HFFc6 (cell line): ENCODE measurements at regions not wholly inside any gene's neighbourhood (a gene's known extent, or its start where the extent isn't known, plus 50 kb on each side); places are given as distances from the start of the nearest gene placed in this dataset.

Experiments
- DNase-seq: peaks from one replicate; pipeline ENCODE4 v3.0.0-alpha.2; 2018
- H3K27ac Mint-ChIP-seq: 2 replicates; pipeline ENCODE4 v1.8.0; 2020; ENCODE audit warnings: mild to moderate bottlenecking, mixed read lengths
- H3K27me3 Mint-ChIP-seq: 2 replicates; pipeline ENCODE4 v1.8.0; 2021; ENCODE audit warnings: mild to moderate bottlenecking, moderate library complexity, mixed read lengths; ENCODE audit not compliant: insufficient read depth
- H3K36me3 Mint-ChIP-seq: 2 replicates; pipeline ENCODE4 v1.8.0; 2021; ENCODE audit warnings: low read depth, mixed read lengths
- H3K4me1 Mint-ChIP-seq: 2 replicates; pipeline ENCODE4 v1.8.0; 2020; ENCODE audit warnings: low read depth, mixed read lengths
- H3K4me3 Mint-ChIP-seq: 2 replicates; pipeline ENCODE4 v1.8.0; 2020; ENCODE audit warnings: mild to moderate bottlenecking, moderate library complexity, mixed read lengths
- H3K9me3 Mint-ChIP-seq: 2 replicates; pipeline ENCODE4 v1.8.0; 2020; ENCODE audit warnings: mild to moderate bottlenecking, mixed read lengths
- CTCF ChIP-seq: fragments of 200-600 bp; sonication (generic); IDR thresholded peaks from 2 replicates; pipeline ENCODE4 v1.5.0; 2021; ENCODE audit warnings: antibody characterized with exemption, mild to moderate bottlenecking

GRCh38 chr3:103437883-103438282 lies 1003.1 kb downstream of the ZPLD1 start:
- Mint-ChIP-seq H3K27ac (no peak overlapping the region), H3K4me3 (no peak overlapping the region), H3K4me1 (no peaks in the 10 kb centered on the region), H3K27me3 (no peaks in the 10 kb centered on the region), H3K9me3 (peaks cover 43% of the 10 kb centered on the region), H3K36me3 (0 out of 2 replicates have a peak, but pooled peaks cover 6% of the 10 kb centered on the region)
- no peak for DNase-seq
- no peak for TF ChIP-seq CTCF

GRCh38 chr3:103440539-103441203 lies 1005.9 kb downstream of the ZPLD1 start:
- no peaks in the 10 kb centered on the region for H3K27me3 Mint-ChIP-seq
- H3K4me3 Mint-ChIP-seq = no peak overlapping the region
- H3K36me3 Mint-ChIP-seq = 0 out of 2 replicates have a peak, but pooled peaks cover 6% of the 10 kb centered on the region
- peak; percentile 42 for TF ChIP-seq CTCF
- peaks cover 48% of the 10 kb centered on the region for H3K9me3 Mint-ChIP-seq
- no peaks in the 10 kb centered on the region for H3K4me1 Mint-ChIP-seq
- DNase-seq = no peak
- no peak overlapping the region for H3K27ac Mint-ChIP-seq

GRCh38 chr3:103446953-103447629 lies 1012.3 kb downstream of the ZPLD1 start:
- Mint-ChIP-seq H3K27me3 (no peaks in the 10 kb centered on the region), H3K4me1 (no peaks in the 10 kb centered on the region), H3K27ac (no peak overlapping the region), H3K9me3 (peaks cover 35% of the 10 kb centered on the region), H3K36me3 (no peaks in the 10 kb centered on the region), H3K4me3 (no peak overlapping the region)
- no peak for TF ChIP-seq CTCF
- no peak for DNase-seq

GRCh38 chr3:103453152-103453551 lies 1018.3 kb downstream of the ZPLD1 start:
- Mint-ChIP-seq H3K9me3 (peaks cover 28% of the 10 kb centered on the region), H3K4me3 (no peak overlapping the region), H3K27ac (no peak overlapping the region), H3K4me1 (no peaks in the 10 kb centered on the region), H3K36me3 (no peaks in the 10 kb centered on the region), H3K27me3 (no peaks in the 10 kb centered on the region)
- no peak for TF ChIP-seq CTCF
- DNase-seq = no peak

- no peaks in the 10 kb centered on the region for H3K27me3 Mint-ChIP-seq
- no peaks in the 10 kb centered on the region for H3K4me1 Mint-ChIP-seq
- no peak for DNase-seq
- no peaks in the 10 kb centered on the region for H3K36me3 Mint-ChIP-seq
- peaks cover 23% of the 10 kb centered on the region for H3K9me3 Mint-ChIP-seq
- no peak for TF ChIP-seq CTCF
- no peak overlapping the region for H3K27ac Mint-ChIP-seq
- no peak overlapping the region for H3K4me3 Mint-ChIP-seq
These were observed 1025.0 kb downstream of the ZPLD1 start for GRCh38 chr3:103459815-103460214.
